GM23338 (cell line): ENCODE measurements at regions not wholly inside any gene's neighbourhood (a gene's known extent, or its start where the extent isn't known, plus 50 kb on each side); places are given as distances from the start of the nearest gene placed in this dataset.

Experiments used
- EZH2 ChIP-seq: fragments of 200-600 bp; sonication (generic); IDR thresholded peaks from one replicate; pipeline ENCODE4 v1.8.0; 2017; ENCODE audit warnings: antibody characterized with exemption, mild to moderate bottlenecking, low read depth; ENCODE audit not compliant: unreplicated experiment
- TF ChIP-seq, protein P1 (sequence below), 2 experiments: fragments of 200-600 bp in 1 of 2; sonication (generic) in 1 of 2; conservative IDR thresholded peaks; 2 replicates each; pipeline versions ENCODE4 v1.5.1 to v1.6.1; 2016 to 2017; ENCODE audit warnings: antibody characterized with exemption in 2 of 2, low read depth in 2 of 2, mild to moderate bottlenecking in 2 of 2, moderate library complexity in 1 of 2

DNA sequence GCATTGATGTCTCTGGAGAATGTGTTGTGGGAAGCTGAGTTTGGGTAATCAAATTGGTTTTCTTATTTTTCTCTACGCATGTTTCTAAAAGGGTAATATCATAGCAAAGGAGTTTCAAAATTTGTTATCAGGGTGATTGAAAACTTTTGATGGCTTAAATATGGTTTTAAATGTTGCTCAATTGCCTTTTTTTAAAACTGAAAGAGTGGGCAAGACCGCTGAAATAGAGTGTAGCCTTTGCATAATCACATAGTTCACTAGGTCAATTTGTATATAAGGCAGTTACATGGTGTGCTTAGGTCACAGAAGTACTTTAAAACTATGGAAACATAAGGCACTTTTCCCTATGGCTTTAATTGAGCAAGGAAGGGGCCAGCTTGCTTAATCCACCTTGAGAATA lies 167.4 kb downstream of the SNAPC1 start:
- TF ChIP-seq, protein P1, sequence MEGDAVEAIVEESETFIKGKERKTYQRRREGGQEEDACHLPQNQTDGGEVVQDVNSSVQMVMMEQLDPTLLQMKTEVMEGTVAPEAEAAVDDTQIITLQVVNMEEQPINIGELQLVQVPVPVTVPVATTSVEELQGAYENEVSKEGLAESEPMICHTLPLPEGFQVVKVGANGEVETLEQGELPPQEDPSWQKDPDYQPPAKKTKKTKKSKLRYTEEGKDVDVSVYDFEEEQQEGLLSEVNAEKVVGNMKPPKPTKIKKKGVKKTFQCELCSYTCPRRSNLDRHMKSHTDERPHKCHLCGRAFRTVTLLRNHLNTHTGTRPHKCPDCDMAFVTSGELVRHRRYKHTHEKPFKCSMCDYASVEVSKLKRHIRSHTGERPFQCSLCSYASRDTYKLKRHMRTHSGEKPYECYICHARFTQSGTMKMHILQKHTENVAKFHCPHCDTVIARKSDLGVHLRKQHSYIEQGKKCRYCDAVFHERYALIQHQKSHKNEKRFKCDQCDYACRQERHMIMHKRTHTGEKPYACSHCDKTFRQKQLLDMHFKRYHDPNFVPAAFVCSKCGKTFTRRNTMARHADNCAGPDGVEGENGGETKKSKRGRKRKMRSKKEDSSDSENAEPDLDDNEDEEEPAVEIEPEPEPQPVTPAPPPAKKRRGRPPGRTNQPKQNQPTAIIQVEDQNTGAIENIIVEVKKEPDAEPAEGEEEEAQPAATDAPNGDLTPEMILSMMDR (conservative IDR thresholded peaks at IDR 0.05; ENCODE audit: low read depth in 2 of 2) = no peak
- no peak for TF ChIP-seq EZH2
